Stromal cell of bone marrow (primary cell): ENCODE measurements at regions not wholly inside any gene's neighbourhood (a gene's known extent, or its start where the extent isn't known, plus 50 kb on each side); places are given as distances from the start of the nearest gene placed in this dataset.
"Not testable (repeated sequence)": the region's sequence is repeated elsewhere in the genome, so short reads cannot be mapped to it uniquely, and the experiment has no call there.

Source experiments
- DNase-seq: peaks from one replicate; pipeline ENCODE4 v3.0.0-alpha.2; 2012; ENCODE audit warnings: low read depth

DNA sequence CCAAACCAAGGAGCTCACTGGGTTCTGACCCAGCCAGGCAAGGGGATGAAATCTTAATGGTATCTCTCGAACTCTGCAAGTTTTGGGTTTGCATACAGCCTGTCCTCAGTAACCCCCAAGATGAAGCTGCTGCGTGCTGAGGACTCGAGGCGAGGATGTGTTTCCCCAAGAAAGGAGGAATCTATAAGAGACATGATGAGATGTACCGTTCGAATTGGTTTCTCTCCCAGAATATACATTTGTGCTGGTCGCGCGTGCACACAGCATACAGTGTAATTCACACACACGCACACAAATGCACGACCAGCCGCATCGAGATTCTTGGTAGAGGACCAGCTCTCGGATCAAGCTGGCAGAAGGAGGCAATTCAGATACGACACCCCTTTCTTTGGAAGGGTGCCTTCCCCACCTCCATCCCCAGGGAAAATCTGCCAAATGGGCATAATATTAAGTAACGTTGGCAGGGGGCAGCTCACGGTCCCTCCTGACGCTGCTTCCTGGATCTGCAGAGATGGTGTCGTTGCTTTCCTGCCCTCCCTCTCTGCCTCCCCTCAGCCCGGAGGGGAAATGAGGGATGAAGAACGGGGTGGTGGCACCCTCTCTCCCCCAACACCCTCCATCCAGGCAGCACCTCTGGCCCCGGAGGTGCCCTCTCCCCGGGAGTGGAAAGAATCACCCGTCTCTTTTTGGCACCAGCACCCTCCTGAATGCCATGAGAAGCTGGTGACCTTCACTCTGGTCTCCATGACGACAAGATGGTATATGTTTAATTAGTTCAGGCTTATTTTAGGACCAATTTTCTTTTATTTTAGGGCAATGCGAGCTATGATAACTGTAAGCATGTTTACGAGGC, 310.2 kb downstream of the ZNF536 start:
- DNase-seq, result no peak

DNA sequence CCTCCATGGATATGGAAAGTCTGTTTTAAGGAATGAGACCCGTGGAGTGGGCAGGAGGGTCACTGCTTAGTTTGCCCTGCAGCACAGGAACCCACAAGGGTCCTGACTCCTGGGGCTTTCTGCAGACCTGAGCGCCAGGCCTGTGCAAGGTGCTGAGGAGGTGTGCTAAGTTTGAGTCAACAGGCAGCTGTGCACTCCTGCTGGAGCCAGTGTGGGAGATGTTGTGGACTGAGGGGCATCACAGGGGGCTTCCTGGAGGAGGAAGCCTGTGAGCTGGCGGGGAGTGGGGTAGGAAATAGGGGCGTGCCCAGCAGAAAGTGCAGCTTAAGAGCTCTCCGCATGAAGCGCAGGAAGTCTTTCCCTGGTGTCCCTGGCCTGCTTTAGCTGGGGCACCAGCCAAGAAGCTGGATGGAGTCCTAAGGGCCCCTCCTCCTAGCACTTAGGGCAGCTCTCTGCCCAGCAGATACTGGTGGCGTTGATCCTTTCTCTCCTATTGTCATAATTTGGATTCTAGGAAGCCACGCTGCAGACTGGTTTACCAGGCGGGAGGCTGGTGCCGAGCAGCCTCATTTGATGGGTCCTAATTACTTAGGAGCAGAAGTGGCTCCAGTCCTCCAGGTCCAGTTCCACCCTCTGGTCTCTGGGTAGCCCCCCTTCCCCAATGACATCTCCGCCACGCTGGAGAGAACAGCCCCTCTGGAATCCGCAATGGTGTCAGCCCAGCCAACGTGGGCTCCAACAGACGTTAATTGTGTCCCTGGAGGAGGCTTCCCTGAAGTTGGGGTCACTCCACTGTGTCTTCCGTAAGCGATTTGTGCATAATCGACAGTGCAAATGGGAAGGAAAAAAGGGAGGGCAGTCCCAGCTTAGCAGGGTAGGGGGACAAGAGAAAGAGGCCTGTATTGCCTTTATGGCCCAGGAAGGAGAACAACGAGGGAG, 309.2 kb downstream of the ZNF536 start:
- no peak for DNase-seq

DNA sequence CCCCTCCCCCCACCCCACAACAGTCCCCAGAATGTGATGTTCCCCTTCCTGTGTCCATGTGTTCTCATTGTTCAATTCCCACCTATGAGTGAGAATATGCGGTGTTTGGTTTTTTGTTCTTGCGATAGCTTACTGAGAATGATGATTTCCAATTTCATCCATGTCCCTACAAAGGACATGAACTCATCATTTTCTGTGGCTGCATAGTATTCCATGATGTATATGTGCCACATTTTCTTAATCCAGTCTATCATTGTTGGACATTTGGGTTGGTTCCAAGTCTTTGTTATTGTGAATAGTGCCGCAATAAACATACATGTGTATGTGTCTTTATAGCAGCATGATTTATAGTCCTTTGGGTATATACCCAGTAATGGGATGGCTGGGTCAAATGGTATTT, 308.2 kb downstream of the ZNF536 start:
- DNase-seq, result not testable (repeated sequence)

DNA sequence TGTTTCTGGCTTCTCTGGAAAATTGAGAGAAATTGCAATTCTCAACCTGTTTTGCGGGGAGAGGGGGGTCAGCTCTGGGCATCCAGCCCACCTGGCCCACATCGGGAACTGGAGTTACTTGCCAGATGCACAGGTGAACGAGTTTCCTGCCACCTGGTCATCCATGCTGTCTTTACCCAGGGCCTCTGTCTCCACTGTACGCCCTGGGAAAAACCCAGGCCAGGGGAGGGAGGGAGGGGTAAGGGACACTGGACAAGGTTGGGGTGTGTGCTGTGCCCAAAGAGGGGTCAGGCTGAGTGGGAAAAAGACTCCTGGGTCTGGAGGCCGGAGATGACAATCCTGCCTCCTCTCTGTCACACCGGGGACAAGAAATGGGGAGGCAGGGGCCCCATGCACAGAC, 307.6 kb downstream of the ZNF536 start:
- DNase-seq, result no peak

DNA sequence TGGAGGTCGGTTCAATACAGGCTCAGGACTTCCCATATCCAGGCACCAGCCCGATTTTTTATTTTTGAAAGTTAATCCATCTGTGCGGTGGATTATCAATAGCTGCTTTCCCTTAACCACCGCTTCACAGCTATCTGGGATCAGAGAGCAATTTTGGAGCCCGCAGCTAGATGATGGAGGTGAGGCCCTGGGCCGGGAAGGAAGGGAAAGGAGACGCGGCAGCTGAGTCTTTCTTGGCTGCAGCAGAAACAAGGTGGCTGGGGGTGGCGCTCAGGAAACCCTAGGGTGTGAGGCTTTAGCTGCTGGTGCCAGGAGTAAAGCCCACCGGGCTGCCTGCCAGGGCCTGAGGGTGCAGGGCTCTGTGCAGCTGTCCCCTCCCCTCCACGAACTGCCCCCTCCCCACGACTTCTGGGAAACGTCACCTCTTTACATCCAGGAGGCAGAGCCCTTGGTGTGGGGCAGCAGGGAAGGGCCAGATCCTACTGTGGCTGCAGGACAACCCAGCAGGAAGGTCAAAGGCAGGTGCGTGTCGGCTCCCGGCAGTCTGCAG, 307.0 kb downstream of the ZNF536 start:
- no peak for DNase-seq

DNA sequence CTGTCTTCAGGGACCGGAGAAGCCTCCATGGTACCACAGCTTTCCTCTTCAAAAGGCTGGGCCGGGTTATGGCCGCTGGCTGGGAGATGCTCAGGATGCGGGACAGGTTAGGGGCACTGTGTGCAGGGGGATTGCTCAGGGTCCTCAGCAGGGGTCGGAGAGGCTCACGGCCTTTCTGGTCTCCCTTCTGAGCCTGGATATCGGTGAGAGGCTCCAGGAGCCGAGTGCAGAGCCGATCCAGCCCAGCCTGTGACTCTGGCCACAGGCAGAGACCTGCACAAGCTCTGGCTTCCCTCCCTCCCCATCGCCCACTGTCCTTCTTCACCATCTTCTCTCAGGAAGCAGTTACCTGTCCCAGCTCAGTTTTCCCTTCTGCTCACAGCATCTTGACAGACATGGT, 306.0 kb downstream of the ZNF536 start:
- DNase-seq, result no peak

DNA sequence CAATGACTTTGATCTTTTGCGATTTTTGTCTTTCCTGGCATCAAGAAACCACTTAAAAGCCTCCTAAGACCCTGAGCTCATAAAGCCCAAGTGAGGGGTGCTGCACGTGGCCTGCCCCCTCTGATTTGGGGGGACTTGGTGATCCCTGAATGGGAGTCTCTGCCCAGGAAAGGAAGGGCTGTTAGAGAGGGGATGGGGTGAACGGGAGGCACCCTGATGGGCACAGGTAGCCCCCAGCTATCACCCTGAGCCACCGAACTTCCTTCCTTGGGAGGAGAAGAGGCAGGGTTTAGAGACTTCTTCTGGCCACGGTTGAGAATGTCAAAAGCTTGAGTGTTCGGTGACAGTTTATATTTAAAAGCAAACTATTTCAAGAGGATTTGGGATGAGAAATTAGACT, 305.5 kb downstream of the ZNF536 start:
- no peak for DNase-seq

DNA sequence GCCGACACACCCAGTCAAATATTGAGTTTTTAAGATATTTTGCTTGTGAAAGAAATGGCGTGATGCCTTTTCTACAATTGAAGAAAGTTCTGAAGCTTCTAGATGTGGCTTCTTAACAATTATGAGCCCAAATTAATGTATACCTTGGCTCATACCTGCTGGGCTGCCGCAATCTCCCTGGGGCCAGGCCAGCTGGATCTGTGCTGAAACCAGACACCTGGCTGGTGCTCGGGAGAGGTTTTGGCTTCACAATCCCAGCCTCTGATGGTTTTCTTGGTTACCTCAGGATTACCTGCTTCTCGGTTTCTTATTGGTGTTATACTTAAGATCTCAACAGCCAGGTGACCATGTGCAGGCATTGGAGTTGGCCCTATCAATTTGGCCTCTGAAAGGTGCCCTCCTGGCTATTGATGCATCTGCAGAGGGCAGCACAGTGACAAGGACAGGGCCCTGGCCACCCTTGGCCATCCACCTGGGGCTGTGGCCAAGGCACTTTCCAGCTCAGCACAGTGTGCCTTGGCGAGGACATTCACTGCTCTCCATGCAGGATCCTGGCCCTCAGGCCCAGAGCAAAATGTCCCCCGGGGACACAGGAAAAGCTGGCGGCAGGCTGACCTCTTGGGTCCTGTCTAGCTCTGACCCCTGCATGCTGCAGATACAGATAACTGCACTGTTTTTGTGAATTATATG, 305.0 kb downstream of the ZNF536 start:
- no peak for DNase-seq

DNA sequence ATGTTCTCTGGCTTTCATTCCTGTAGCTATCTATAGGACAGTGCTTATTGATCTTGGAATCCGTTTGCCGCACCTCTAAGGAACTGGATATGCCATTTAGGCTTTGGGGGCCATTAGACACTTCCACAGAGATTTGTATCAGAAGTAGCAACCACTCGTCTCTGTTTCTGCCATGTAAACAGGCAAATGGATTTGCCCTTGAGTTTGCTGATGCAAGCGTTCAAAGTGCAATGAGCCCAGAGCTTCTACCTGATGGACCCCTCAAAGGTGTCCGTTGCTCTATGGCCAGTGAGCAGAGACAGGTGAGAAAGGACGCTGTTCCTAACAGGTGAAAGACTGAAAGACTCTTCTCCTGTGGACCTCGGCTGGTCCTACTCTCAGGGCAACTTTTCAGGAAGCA, 302.9 kb downstream of the ZNF536 start:
- DNase-seq, result no peak

DNA sequence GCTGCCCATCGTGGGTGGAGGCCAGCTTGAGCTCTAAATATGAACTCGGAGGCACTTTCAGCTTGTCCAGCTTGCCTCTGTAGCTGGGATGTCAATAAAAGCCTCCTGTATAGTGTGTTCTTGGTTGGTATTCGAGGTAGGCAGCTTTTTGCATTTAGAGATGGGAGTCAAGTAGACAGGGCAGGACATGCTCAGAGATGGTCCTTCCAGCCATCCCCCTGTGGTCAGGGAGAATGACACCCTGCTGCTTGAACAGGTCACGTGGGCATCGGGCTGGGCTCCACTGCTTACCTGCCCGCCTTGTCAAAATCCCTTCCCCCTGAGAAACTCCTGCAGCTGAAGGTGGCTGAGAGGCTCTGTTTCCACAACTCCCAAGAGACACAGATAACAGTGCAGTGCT, 302.5 kb downstream of the ZNF536 start:
- no peak for DNase-seq

DNA sequence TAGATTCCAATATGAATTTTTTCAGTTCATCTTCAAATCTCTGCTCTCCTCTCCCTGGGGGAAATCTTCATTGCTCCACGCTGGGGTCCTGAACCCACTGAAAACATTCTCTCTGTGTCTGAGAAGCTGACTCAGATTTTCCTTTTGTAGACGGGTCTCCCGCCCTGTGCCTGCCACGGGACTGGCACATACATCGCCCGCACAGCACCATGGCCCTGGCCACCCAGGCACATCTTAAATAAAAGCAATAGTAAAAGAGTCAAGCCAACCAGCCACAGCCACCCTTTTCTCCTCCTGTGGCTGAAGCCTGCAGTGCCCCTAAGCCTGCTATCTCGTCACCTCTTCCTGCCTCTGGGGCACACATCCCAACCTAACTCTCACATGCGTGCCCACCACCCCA, 301.2 kb downstream of the ZNF536 start:
- DNase-seq, result no peak

DNA sequence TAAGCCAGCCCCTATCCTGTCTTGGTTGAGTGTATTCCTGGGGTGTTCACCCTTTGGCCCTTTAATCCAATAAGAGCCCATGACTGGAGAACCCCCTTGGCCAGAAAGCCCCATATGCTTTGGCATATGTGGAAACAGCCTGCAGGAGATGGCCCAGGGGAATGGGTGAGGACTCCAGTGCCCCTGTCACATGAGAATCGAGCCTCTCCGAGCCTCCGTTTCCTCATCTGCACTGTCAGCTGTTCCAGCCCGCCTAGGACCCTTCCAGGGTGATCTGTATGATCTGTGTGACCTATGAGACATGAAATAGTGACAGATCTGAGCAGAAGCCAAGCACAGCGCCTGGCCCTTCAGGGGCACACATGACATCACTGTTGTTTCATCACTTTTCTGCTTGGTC, 300.7 kb downstream of the ZNF536 start:
- no peak for DNase-seq

DNA sequence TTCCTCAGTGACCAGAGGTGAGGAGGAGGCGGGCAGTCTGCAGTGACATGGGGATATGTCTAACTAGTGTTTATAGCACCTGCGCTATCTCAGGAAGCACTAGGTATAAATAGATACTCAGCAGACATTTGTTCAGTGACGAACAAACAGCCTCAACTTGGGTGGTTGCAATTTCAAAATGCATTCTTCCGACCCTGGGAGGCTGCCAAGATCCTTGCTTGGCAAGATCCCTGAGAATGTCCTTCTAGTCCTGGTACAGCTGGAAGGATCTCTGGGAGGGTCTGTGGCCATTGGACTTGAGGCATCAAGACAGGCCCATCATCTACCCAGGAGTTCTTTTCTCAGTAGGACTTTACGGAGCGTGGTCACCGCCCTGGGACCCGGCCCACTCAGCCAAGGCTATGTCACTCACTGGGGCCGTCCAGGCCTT, 299.5 kb downstream of the ZNF536 start:
- no peak for DNase-seq

DNA sequence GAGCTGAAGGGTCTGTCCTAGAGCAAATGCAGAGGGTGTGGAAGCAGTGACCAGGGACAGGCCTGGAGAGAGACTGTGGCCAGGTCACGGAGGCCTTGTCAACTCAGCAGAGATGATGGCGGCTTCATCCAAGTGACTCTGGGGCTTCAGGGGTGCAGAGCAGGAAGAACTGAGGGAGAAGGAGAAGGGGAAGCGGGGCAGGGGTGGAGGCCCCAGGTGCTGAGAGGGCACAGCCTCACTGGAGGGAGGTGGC, 299.1 kb downstream of the ZNF536 start:
- no peak for DNase-seq

DNA sequence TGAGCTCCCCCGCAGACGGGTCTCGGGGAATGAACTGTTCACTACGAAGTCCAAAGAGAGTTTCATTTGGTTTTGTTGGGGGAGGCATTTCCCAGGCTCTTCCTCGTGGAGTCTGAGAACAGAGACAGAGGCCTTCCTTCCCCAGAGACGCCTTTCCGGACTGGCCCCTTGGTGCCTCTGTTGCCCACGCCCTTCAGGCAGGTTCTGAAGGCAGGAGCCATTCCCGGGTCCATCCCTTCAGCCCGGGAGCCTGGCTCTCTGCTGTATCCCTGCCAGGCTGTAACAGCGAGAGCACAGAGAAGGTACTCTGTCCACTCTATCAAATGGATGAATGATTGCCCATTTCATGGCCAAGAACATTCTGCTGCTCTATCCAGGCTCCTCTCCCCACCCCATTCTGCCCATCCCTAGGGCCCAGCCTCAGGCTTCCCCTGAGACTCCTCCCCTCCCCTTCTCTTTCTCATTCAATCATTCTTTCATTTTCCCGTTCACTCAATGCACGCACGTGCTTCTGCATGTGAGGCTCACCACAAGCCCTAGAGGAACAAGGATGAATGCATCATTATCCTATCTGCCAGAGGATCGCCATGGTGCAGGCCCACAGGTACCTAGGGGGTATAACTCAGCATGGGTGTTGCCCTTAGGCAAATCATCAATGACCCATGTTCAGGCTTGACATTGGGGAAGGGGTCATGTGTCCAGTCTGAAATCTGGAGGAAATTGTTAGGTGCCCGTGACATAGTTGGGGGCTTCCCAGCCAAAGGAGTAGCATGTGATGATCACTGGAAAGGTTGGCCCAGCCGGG, 298.6 kb downstream of the ZNF536 start:
- DNase-seq, result no peak

DNA sequence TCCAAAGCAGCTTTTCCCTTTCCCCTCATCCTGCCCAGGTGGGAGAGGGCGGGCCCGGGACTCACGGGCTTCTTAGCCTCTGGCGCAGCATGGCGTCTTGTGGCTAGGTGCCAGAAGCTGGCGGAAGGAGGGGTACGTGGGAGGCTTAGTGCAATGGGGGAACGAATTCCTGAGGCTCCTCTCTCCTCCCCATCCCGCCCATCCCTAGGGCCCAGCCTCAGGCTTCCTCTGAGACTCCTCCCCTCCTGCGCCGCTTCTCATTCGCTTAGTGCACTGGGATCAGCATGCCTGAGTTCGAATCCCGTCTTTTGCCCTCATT, 297.8 kb downstream of the ZNF536 start:
- DNase-seq, result no peak

DNA sequence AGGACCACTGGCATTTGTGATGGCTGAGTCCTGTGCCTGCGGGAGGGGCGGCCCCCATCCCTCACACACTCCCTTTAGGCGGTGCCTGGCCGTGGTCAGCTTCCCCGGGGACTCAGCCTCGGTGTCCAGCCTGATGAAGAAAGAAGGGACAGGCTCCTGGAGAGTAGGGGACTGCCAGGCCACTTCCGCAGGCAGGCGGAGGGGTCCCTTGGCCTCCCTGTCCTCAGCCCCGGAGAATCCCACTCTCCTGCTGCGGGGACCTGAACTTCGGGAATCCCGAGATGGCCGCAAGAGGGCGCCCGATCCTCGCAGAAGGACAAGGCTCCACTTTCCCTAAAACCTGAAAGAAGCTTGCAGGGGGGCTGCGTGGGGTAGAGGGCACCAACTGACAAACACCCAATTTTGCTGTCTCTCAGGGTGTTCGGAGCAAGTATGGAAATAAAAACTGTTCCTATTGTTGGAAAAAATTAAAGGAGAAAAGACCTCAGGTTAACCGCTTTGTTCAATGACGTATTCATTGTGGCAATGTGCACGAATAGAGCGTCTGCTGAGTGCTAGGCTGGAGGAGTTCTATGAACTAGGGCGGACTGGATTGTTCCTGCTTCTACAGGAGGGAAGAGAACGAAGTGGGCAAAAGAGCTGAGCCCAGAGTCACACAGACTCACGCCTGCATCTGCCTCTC, 297.3 kb downstream of the ZNF536 start:
- DNase-seq, result no peak

DNA sequence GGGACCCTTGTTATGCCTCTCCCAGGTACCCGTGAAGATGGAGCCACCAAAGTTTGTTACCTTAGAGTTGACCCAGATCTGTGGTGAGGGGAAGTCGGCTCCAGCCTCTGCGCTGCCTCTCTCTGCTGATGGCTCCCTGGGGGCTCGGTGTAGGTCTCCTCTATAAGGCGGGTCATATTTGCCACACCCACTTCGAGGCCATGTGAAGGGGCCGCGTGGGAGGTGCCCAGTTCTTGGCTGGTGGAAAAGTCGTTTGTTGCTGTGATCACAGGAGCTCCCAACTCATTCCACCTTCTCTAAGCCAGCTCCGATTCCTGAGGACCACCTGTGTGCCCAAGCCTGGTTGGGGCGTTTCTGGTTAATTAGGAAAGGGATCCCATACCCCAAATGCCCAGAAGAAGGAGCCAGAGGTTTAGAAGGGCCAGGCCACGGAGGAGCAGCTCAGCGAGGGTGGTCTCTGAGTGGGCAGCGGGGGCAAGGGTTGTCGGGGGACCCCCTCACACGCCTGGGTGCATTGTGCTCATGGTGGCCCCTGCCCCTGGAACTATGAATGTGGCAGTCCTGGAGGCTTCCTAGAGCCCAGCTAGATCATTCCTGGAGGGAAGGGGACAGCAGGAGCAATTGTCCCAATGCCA, 296.5 kb downstream of the ZNF536 start:
- no peak for DNase-seq

DNA sequence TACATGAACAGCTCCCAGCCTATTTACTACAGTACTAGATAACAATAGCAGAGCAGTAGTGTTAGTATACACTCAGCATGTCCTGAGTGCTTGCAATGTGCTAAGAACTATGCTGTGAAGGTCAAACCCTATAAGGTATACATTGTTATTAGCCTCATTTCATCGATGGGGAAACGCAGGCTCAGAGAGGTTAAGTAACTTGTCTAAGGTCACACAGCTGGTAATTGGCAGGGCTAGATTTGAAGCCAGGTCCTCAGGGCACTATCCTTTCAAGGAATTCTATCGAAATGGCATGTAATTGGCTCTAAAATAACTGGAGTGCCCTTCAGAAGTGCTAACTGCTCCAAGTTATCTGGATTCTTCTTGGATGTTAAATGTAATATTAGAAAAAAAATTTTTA, 295.6 kb downstream of the ZNF536 start:
- no peak for DNase-seq

DNA sequence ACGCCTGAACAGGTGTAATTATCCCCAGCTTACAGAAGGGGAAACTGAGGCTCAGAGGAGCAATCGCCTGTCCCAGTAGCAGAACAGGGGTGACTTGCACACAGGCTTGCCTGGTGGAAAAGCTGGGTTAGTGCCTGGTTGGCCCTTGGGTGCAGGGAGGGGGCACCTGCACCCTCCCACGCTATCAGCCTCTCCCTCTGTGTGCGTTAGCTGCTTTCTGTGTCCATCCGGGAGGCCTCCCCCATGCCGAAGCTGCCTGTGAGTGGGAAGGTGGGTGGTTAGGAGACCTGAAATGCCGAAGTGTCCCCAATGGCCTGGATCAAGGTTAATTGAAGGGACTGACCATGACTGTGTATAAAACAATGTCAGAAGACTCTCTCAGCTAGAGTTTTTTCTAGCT, 295.0 kb downstream of the ZNF536 start:
- no peak for DNase-seq

DNA sequence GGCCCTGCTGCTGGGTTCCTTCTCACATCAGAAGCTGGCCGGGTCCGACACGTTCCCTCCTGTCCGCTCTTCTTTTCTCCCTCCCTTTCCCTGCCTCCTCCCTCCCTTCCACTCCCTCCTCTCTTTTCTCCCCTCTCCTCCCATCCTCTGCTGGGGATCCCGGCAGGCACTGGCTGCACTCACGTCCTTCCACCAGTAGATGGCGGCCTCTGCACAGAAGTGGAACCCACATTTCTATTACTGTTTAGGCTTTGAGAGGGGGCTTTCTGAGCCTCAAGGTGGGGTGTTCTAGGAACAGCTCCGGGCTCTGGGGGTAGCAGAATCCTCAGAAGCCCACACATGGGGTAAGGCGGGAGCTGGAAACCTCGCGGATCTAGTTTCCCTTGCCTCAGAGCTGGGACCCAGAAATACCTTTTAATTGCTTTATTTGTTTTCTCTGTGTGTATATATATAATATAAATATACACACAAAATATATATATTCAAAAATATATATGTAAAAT, 294.2 kb downstream of the ZNF536 start:
- no peak for DNase-seq
